Activated naive CD8-positive, alpha-beta T cell treated with anti-CD3 and anti-CD28 coated beads for 36 hours (primary cell): ENCODE measurements at regions not wholly inside any gene's neighbourhood (a gene's known extent, or its start where the extent isn't known, plus 50 kb on each side); places are given as distances from the start of the nearest gene placed in this dataset.

Experiments
- DNase-seq: peaks from one replicate; pipeline ENCODE4 v3.0.0; 2021
- H3K27ac Mint-ChIP-seq: one replicate; pipeline ENCODE4 v1.8.0; 2022; ENCODE audit warnings: mild to moderate bottlenecking, moderate library complexity, mixed read lengths
- H3K27me3 Mint-ChIP-seq: one replicate; pipeline ENCODE4 v1.8.0; 2022; ENCODE audit warnings: mild to moderate bottlenecking, mixed read lengths
- H3K36me3 Mint-ChIP-seq: one replicate; pipeline ENCODE4 v1.8.0; 2021; ENCODE audit warnings: mild to moderate bottlenecking, mixed read lengths
- H3K4me1 Mint-ChIP-seq: one replicate; pipeline ENCODE4 v1.8.0; 2021; ENCODE audit warnings: mixed read lengths
- H3K4me3 Mint-ChIP-seq: one replicate; pipeline ENCODE4 v1.8.0; 2022; ENCODE audit warnings: mild to moderate bottlenecking, moderate library complexity, mixed read lengths
- H3K9me3 Mint-ChIP-seq: one replicate; pipeline ENCODE4 v1.8.0; 2022; ENCODE audit warnings: mixed read lengths

DNA sequence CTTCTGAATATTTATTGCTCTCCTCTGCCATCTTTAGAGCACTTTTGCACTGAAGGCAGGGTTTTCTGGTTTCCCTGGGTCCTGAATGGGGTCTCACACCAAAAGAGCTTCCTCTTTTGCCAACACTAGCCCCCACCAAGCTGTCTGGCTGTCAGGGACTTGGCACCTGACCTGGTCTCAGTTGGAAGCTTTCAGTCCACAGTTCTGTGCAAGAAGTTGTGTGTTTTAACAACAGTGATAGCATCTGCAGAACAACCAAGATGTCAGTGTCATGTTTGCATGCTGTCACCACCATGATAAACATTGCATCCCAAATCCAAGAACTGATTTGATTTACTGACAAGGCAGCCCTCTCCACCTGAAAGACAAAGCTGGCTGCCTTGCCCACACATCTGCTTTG lies 448.5 kb upstream of the CCL2 start:
- Mint-ChIP-seq H3K4me3 (no peak overlapping the region), H3K4me1 (no peaks in the 10 kb centered on the region), H3K9me3 (no peaks in the 10 kb centered on the region), H3K36me3 (no peaks in the 10 kb centered on the region), H3K27me3 (peaks cover 35% of the 10 kb centered on the region), H3K27ac (no peak overlapping the region)
- no peak for DNase-seq

DNA sequence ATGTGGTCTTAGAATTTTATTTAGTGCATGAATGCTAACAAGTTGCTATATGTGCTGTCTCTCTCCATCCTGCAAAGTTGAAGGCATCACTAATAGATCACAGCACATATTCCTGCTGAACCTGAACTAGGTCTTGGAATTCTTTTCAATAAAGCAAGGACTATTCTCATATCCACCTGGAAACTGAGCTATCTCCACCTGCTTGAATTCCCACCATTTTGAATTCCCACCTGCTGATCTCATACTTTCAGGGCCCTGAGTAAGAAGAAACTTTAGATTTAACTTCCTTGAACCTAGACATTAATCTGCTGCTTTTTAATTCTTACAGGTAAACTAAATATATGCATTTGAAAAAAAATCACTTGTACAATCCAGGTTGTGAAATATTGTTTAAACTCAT lies 445.3 kb upstream of the CCL2 start:
- no peak overlapping the region for H3K27ac Mint-ChIP-seq
- DNase-seq = no peak
- H3K4me3 Mint-ChIP-seq = no peak overlapping the region
- H3K9me3 Mint-ChIP-seq = no peaks in the 10 kb centered on the region
- no peaks in the 10 kb centered on the region for H3K36me3 Mint-ChIP-seq
- H3K27me3 Mint-ChIP-seq = peaks cover 24% of the 10 kb centered on the region
- no peaks in the 10 kb centered on the region for H3K4me1 Mint-ChIP-seq

DNA sequence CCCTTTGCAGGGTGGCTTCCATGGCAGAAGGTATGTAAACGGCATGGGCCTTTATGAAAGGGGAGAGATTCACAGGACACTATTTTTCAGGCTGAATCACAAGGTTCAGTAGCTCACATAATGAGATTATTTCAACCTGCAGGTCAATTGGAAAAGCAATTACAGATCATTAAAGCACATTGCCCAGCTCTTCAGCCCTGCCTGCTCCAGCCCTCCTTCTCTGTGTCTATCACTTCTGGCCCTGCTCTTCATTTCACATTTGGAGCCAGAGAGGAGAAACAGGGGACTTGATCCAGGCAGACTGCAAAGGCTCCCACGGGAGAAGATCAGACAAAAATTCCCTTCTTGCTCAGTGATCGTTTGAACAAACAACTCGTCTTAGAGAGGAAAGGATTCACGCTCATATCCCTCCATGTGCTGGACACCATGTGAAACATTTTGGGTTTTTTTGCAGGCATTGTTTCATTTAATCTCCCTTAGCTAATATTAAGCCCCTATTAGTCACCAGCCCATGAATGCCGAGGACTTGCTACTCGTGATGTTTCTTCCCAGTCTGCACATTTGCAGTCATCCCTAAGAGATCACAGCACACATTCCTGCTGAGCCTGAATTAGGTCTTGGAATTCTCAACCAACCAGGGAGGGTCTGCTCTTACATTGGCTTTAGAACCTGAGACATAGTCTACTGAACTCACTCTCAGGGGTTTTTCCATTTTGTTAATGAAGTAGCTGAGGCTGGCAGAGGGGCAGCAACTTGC lies 443.9 kb upstream of the CCL2 start:
- DNase-seq = no peak
- Mint-ChIP-seq H3K4me1 (no peaks in the 10 kb centered on the region), H3K9me3 (no peaks in the 10 kb centered on the region), H3K27me3 (peaks cover 13% of the 10 kb centered on the region), H3K27ac (no peak overlapping the region), H3K36me3 (no peaks in the 10 kb centered on the region), H3K4me3 (no peak overlapping the region)

DNA sequence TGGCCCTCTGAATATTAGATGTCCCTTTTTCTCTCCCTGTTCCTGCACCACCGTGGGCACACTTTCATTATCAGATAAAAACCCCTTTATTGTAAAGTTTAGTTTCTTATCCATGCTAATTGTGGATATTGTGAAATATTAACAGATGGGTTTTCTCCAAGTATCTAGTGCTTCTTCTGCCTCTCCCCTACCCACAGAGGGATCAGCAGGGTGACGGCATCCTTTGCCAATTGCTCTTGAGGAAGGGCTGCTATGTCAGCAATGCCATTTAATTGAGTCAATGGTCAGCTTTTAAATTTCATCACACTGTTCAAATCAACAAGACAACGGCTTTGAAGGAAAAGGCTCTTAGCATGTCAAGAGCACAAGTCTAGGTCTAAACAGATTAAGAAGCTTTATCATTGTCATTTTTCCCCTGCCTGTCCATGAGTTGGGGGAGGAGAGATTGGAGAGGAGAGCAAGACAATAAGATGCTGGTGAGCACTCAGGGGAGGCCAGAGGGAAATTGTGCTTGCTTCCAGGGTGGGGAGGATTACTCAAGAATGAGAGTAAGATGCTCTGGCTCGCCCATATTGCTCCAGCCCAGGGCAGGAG lies 443.0 kb upstream of the CCL2 start:
- no peak overlapping the region for H3K27ac Mint-ChIP-seq

DNA sequence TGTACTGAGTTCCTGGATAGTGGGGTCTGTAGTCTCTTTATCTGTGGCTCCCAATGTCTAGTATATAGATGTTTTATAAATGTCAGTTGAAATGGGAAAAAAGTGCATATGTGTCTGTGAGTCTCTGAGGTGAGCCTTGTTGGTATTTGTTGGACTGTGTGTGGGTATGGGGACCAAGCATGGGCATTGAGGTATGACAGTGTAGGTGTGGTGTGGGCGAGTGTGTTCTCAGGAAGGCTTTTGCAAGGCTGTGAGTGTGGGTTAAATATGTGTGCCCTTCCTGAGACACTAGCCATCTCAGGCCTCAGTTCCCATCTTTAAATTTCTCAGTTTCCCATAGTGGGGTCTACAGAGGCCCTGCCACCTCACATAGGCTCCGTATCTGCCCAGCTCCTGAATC lies 440.2 kb upstream of the CCL2 start:
- no peak for DNase-seq
- Mint-ChIP-seq H3K4me1 (no peaks in the 10 kb centered on the region), H3K27me3 (peaks cover 13% of the 10 kb centered on the region), H3K36me3 (no peaks in the 10 kb centered on the region), H3K9me3 (no peaks in the 10 kb centered on the region), H3K4me3 (no peak overlapping the region), H3K27ac (no peak overlapping the region)

More for the DNA sequence above, 443.0 kb upstream of the CCL2 start:
- Mint-ChIP-seq H3K36me3 (no peaks in the 10 kb centered on the region), H3K27me3 (peaks cover 13% of the 10 kb centered on the region), H3K4me3 (no peak overlapping the region), H3K4me1 (no peaks in the 10 kb centered on the region), H3K9me3 (no peaks in the 10 kb centered on the region)
- no peak for DNase-seq

DNA sequence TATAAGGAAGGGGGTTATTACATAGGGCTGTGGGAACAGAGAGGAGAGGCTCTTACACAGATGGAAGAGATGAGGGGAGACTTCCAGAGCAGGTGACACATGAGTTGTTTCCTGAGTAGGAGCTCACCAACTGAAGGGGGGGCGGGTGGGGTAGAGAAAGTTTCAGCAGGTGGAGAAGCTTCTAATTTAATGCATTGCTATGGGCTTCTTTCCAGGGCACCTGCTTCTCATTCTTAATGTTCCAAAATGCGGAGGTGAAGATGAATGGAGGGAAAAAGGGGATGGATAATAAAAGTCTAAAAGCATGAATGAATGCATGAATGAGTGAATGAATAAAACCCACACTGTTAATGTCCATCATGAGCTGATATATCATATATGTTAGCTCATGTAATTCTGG lies 439.0 kb upstream of the CCL2 start:
- no peaks in the 10 kb centered on the region for H3K9me3 Mint-ChIP-seq
- peaks cover 10% of the 10 kb centered on the region for H3K27me3 Mint-ChIP-seq
- no peaks in the 10 kb centered on the region for H3K4me1 Mint-ChIP-seq
- no peak overlapping the region for H3K4me3 Mint-ChIP-seq
- H3K27ac Mint-ChIP-seq = no peak overlapping the region
- H3K36me3 Mint-ChIP-seq = no peaks in the 10 kb centered on the region
- DNase-seq = no peak

DNA sequence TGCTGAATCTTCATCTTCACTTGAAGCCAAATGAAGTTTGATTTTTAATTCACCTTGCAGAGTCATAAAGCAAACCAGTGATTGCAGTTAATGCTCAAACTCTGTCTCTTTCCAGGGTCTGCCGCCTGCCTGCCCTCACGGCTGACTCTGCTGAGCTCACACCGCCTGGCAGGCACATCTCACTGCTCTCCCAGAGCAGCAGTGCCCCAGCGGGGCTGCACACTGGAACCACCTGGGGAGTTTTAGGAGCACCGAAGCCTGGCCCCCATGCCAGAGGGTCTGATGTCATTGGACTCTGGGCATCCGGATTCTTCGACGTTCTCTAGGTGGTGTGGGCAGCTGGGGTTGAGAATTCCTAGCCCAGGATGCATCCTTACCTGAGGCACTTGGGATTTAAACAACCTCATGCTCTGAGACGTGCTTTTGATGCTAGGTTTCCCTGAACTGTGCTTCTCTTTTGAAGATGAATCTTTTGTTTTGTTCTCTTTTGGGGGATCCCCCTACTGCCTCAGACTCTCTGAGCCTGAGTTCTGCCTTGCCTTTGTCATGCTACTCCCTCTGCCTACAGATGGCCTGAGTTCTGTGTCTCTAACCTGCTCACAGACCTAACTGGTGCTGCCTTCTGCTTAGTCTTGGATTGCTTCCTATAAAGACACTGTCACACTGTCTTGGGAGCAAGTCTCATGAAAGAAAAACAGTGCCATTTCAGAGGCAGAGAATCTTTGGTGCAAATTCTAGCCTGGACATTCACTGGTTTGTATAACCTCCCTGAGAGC lies 438.1 kb upstream of the CCL2 start:
- H3K36me3 Mint-ChIP-seq = no peaks in the 10 kb centered on the region
- H3K27me3 Mint-ChIP-seq = peaks cover 9% of the 10 kb centered on the region
- no peaks in the 10 kb centered on the region for H3K4me1 Mint-ChIP-seq
- H3K4me3 Mint-ChIP-seq = no peak overlapping the region
- DNase-seq = no peak
- no peaks in the 10 kb centered on the region for H3K9me3 Mint-ChIP-seq
- H3K27ac Mint-ChIP-seq = no peak overlapping the region

DNA sequence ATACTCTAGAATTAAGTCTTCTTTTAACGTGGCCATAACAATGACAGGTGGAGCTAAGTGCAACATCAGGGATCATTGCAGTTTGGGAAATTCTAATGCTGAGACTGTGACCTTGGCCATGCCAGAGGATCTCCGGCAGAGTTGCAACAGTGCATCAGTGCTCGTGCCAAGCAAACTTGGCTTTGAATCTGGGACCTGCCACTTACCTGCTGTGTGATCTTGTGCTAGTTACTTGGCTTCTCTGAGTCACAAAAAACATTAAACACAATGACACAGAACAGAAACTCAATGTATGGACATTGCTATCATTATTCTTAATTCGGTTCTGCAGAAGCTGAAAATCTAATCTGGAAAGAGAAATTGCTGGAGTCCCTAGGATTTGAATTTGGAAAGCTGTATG lies 435.5 kb upstream of the CCL2 start:
- no peak overlapping the region for H3K27ac Mint-ChIP-seq
- DNase-seq = no peak
- no peaks in the 10 kb centered on the region for H3K4me1 Mint-ChIP-seq
- H3K27me3 Mint-ChIP-seq = peaks cover 4% of the 10 kb centered on the region
- H3K4me3 Mint-ChIP-seq = no peak overlapping the region
- H3K9me3 Mint-ChIP-seq = no peaks in the 10 kb centered on the region
- H3K36me3 Mint-ChIP-seq = no peaks in the 10 kb centered on the region

DNA sequence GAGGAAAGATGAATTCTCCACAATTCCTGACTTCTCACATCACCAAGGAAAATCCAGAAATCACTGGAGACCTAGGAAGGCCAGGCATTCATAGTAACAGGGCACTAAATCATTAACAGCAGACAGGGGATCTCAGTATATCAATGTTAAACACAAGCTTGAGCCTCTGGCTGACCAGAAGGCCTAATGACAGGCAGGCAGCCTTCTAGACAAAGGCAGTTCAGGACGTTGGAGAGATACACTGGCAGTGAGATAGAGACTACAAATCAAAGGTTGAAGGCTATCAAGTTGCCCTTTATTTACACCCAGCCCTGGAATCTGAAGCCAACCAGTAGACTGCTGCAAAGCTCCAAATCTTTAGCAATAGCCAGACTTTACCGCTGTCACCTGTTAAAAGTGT lies 422.8 kb upstream of the CCL2 start:
- no peaks in the 10 kb centered on the region for H3K4me1 Mint-ChIP-seq
- no peak overlapping the region for H3K4me3 Mint-ChIP-seq
- H3K9me3 Mint-ChIP-seq = no peaks in the 10 kb centered on the region
- no peak overlapping the region for H3K27ac Mint-ChIP-seq
- DNase-seq = no peak
- no peaks in the 10 kb centered on the region for H3K27me3 Mint-ChIP-seq
- no peaks in the 10 kb centered on the region for H3K36me3 Mint-ChIP-seq

DNA sequence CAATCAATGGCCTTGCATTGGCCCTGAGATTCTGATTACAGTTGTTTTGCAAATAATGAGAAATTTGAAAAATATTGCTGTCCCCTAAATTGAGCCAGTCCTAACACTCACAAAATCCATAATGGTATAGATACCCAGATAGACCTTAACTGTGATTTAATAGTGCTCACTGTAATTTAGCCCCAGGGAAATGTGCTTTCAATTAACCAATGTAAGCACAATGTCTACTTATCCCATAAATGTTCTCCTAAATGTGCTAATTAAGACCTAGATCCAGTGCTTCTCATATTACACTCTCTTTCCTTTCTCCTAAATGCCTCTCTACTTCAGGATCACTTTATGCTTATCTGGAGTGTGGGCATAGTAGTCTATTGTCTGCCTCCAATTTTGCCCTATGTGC lies 417.8 kb upstream of the CCL2 start:
- Mint-ChIP-seq H3K27me3 (peaks cover 10% of the 10 kb centered on the region), H3K9me3 (no peaks in the 10 kb centered on the region), H3K4me1 (no peaks in the 10 kb centered on the region), H3K36me3 (no peaks in the 10 kb centered on the region), H3K4me3 (no peak overlapping the region), H3K27ac (no peak overlapping the region)
- DNase-seq = no peak

DNA sequence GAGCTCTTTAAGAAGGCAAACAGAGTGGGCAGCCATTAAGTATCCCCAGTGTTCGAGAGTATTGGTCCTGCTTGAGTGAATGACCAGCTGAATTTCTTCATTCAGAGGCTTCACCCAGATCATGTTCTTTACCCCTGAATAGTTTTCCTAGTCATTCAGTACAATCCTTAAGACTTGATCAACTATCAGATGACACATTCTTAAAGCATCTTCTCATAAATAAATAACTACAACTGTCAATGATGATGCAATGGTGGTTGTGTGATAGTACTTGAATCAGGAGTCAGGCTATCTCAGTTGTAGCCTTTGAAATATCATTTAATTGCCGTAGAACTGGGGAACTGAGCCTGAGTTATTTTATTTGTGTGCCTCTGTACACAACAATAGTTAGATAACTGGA lies 416.8 kb upstream of the CCL2 start:
- no peak for DNase-seq
- Mint-ChIP-seq H3K27me3 (peaks cover 10% of the 10 kb centered on the region), H3K4me1 (no peaks in the 10 kb centered on the region), H3K9me3 (no peaks in the 10 kb centered on the region), H3K36me3 (no peaks in the 10 kb centered on the region), H3K4me3 (no peak overlapping the region), H3K27ac (no peak overlapping the region)

DNA sequence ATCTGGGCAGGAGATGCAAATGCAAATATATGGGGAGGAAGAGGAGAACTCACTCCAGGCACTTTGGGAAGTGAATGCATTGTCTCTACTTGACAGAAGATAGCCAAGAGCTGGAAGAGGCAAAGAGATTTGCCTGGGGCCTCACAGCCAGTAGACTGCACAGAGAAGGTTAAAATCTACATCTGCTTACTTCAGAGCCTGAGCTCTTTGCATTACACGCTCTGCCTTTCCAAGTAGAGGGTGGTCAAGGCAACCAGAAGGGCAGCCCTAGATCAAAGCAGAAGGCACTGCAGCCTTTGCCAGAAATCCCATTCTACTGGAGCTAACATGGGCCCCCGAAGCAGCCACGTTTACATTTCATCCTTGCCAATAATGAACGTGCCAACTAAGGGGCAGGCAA lies 407.2 kb upstream of the CCL2 start:
- no peak for DNase-seq
- no peaks in the 10 kb centered on the region for H3K4me1 Mint-ChIP-seq
- no peak overlapping the region for H3K4me3 Mint-ChIP-seq
- no peaks in the 10 kb centered on the region for H3K36me3 Mint-ChIP-seq
- no peak overlapping the region for H3K27ac Mint-ChIP-seq
- peaks cover 5% of the 10 kb centered on the region for H3K27me3 Mint-ChIP-seq
- no peaks in the 10 kb centered on the region for H3K9me3 Mint-ChIP-seq

DNA sequence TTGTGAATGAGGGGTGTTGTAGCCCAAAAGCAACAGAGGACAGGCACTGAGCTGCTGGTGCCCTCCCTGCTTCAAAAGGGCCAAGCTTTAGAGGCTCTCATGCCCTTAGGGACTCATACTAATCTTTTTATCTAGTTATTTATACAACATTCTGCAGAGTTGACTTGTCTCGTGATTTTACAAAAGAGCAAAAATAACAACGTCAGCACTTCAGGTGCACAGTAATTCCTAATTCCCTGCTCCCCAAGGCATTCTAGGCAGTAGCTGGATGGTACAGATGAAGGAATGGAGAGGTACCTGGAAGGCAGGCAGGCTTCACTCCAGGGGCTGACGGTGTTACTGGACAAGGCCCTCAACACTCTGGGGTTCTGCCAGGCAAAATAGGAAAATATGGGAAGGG lies 406.7 kb upstream of the CCL2 start:
- DNase-seq = no peak

DNA sequence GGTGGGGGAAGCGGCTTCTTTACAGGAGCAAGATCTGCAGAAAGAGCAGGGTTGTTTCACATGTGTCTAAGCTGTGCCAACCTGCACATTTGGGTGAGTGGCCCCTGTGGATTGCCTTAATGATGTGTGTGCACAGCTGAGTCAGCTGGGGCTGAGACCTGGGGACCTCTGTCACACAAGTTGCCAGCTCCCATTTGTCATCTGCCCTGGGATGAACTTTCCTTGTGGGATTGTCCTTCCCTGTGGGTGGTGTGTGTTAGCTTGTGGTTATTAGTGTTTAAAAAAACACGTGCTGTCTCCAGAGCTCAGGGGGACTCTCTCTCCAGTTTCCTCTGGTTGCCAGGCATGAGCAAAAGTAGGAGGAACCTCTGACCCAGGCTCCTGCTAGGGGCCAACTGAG lies 400.5 kb upstream of the CCL2 start:
- Mint-ChIP-seq H3K9me3 (no peaks in the 10 kb centered on the region), H3K27me3 (peaks cover 14% of the 10 kb centered on the region), H3K27ac (no peak overlapping the region), H3K4me3 (no peak overlapping the region), H3K36me3 (no peaks in the 10 kb centered on the region), H3K4me1 (no peaks in the 10 kb centered on the region)
- no peak for DNase-seq

More for the DNA sequence above, 406.7 kb upstream of the CCL2 start:
- Mint-ChIP-seq H3K9me3 (no peaks in the 10 kb centered on the region), H3K27me3 (peaks cover 5% of the 10 kb centered on the region), H3K36me3 (no peaks in the 10 kb centered on the region), H3K27ac (no peak overlapping the region), H3K4me1 (no peaks in the 10 kb centered on the region), H3K4me3 (no peak overlapping the region)

DNA sequence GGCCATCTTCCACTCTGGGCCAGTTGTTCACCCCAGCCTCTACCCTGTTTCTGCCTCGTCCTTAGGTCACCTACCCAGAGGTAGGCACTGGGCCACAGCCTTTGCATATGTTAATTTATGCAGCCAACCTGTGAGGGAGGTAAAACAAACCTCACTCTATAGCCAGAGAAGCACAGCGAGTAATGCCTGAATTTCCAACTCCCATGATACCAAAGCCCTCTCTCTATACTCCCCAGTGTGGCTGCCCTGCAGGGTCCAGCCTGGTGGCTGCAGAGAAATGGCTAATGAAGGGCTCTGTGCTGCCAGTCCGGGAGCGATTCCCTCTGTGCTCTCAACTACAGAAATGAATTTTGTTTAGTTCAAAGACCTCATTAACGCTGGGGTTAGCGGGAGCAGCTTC lies 397.0 kb upstream of the CCL2 start:
- Mint-ChIP-seq H3K27me3 (peaks cover 9% of the 10 kb centered on the region), H3K36me3 (no peaks in the 10 kb centered on the region), H3K27ac (no peak overlapping the region), H3K4me1 (no peaks in the 10 kb centered on the region), H3K4me3 (no peak overlapping the region), H3K9me3 (no peaks in the 10 kb centered on the region)
- no peak for DNase-seq

DNA sequence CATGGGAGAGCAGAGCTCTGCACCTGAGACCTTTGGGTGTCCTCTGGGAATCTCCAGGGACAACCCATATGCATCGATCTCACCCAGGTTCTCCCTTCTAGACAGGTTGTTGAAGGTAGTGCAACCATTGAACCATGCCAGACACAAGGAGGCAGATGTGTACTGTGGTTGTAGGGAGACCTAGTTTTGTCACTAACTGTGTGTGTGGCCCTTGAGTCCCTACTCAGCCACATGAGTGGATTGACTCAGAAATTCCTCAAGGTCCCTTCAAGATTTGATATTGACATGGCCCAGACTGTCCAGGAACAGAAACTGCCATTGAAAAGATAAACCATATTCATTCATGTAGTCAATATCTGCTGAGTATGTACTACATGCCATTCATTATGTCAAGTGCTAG lies 396.4 kb upstream of the CCL2 start:
- H3K36me3 Mint-ChIP-seq = no peaks in the 10 kb centered on the region
- DNase-seq = no peak
- H3K27me3 Mint-ChIP-seq = peaks cover 12% of the 10 kb centered on the region
- no peak overlapping the region for H3K4me3 Mint-ChIP-seq
- H3K4me1 Mint-ChIP-seq = no peaks in the 10 kb centered on the region
- no peaks in the 10 kb centered on the region for H3K9me3 Mint-ChIP-seq
- H3K27ac Mint-ChIP-seq = no peak overlapping the region
